Testis (tissue), 2 donors: ENCODE measurements at regions not wholly inside any gene's neighbourhood (a gene's known extent, or its start where the extent isn't known, plus 50 kb on each side); places are given as distances from the start of the nearest gene placed in this dataset.

Source experiments
- CTCF ChIP-seq, 3 experiments: fragments of 450-650 bp in 2 of 3; fragments of 200-600 bp in 1 of 3; sonication (generic) in 1 of 3; IDR thresholded peaks; one replicate each; pipeline ENCODE4 v1.5.1; 2016 to 2019; ENCODE audit warnings: antibody characterized with exemption in 3 of 3, mild to moderate bottlenecking in 2 of 3, moderate library complexity in 1 of 3
- POLR2A ChIP-seq: fragments of 450-650 bp; IDR thresholded peaks from one replicate; pipeline ENCODE4 v1.6.1; 2017; ENCODE audit warnings: antibody characterized with exemption, mild to moderate bottlenecking, moderate library complexity

GRCh38 chr7:32204361-32205018, 134.3 kb upstream of the PDE1C start:
- peak; percentile 54 to 82 (median 77) for TF ChIP-seq CTCF (IDR thresholded peaks at IDR 0.05)
- TF ChIP-seq POLR2A = no peak
